HG03354 (cell line): ENCODE measurements at regions not wholly inside any gene's neighbourhood (a gene's known extent, or its start where the extent isn't known, plus 50 kb on each side); places are given as distances from the start of the nearest gene placed in this dataset.

Experiments used
- ATAC-seq: cut with Tn5 transposase; IDR thresholded peaks from one replicate; pipeline ENCODE4 v1.9.1; 2021; ENCODE audit warnings: mild to moderate bottlenecking; ENCODE audit not compliant: unreplicated experiment, poor library complexity, severe bottlenecking

DNA sequence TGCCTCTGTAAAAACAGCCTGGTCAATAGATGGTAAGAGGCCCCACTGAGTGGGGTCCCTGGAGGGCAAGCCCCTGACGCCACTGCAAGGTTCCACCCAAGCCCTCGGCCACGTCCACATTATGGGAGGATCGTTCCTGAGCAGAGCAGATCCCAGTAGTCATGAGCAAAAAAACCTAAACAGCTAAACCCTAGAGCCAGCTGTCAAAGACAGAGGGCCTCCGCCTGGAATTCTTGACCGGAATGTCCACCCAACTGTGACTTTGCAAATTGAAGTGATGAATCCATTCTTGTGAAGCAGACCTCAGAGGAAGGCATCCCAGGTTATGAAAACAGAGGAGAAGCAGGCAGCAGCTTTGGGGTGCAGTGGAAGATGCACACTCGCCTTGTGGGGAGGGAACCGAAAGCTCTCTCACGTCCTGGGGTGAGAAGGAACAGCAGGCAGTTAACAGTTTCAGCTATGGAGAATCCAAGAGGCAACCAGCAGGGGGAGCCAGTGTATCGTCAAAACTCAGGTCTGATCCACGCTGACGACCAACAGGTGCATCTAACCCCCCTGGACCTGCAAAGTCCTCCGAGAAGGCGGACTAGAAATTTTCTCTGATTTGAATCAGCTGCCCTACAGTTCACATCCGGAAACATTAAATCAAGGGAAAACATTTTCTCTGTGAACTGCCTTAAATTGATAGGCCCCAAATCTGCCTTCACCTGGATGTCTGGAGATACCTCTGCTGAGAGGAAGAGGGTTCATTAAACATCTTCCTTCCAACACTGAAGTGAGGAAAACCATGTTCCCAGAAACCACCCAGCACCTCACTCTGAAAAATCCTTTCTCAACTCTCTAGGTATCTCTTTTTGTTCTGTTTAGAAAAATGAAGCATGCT, 139.1 kb upstream of the PFKP start:
- peak; percentile 97 for ATAC-seq

- ATAC-seq = no peak
Observed at GRCh38 chr10:2926918-2927660, 140.3 kb upstream of the PFKP start.

DNA sequence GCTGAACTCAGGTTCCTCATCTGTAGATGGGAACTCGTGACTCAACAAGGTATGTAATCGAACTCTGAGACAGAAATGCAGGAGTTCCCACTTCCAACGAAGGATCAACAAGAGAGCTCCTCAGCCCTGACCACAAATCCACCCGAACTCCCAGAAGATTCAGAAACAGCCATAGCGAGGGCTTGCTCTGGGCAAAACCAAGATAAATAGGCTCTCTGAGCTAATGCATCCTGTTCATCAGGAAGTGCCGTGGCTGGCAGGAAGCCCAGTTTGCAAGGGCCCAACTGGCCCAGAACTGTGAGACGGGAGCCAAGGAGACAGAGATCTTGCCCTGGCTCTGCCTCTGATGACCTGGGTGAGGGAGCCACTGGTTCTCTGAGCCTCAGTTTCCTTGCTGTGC, 141.7 kb upstream of the PFKP start:
- ATAC-seq = no peak

GRCh38 chr10:2924431-2924830, 142.9 kb upstream of the PFKP start:
- no peak for ATAC-seq

- no peak for ATAC-seq
Observed at GRCh38 chr10:2921956-2922680, 145.2 kb upstream of the PFKP start.

- no peak for ATAC-seq
Observed at GRCh38 chr10:2920637-2921036, 146.7 kb upstream of the PFKP start.

DNA sequence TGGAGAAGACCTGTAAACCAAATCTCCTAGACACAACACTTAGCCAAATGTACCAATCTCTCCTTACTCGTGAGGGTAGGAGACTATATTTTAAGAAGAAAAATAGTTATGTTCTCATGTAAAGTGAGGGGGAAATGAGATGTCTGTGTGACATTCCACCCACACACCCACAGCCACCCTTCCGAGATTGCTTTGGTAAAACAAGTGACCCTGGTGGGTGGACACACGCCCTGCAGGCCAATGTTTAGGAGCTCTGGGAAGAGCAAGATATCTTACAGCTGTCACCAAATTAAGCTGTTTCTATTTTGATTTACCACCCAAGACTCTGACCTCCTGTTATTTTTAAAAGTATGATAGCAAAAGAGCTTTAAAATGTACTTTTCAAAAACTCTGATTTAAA, 147.2 kb upstream of the PFKP start:
- ATAC-seq = no peak

GRCh38 chr10:2919016-2919415, 148.3 kb upstream of the PFKP start:
- no peak for ATAC-seq

- ATAC-seq = no peak
Observed at GRCh38 chr10:2918489-2918888, 148.9 kb upstream of the PFKP start.

DNA sequence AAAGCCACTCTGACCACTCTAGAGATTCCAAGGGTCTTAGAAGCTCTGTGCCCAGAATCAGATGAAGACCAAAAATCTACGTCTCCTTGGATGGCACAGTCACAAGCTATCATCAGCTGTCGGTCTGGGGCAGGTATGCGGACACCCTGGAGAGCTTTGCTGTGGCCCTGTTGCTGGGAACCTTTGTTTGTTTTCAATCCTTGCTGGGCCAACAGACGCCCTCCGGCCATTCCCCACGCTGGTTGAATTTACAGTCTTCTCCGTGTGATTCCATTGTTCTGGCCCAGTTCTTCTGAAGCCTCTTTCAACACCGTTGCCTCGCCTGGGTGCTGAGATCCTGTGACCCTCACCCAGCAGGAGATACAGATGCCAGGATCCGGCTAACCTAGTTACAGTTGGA, 149.4 kb upstream of the PFKP start:
- ATAC-seq = no peak

GRCh38 chr10:2915412-2915811, 151.9 kb upstream of the PFKP start:
- no peak for ATAC-seq

GRCh38 chr10:2914741-2915140, 152.6 kb upstream of the PFKP start:
- ATAC-seq = no peak

DNA sequence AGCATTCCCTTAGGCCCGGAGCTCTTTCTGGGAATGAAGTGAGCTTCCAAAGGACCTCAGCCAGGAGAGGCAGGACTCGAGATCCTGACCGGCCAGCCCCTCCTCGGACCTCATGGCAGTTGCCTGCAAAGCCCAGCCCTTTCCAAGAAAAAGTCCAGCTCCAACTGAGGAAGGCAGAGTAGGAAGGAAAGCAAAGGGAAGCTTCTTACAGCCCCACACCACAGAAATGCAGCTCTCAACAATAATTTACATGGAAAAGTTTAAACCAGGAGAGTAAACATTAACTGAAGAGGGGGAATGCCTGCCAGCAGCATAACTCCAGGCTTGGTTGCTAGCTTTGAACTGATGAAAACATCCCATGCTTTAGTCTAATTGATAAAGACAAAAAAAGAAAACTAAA, 153.9 kb upstream of the PFKP start:
- no peak for ATAC-seq

DNA sequence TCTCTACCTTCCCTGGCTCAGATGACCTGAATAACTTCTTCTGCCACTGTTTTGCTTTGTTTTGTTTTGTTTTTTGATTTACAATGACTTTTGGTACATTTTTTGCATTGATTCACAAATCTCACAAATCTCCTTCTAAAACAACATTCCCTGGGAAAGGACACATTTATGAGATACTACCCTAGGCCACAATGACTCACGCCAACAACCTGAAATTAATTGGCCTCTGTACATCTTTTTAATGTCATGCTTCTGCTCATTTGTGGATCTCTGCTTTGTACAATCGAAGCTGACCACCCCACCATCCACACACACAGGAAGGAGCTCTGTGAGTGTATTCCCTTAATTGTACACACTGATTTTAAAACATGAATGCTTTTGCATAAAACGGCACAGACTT, 156.7 kb upstream of the PFKP start:
- no peak for ATAC-seq

DNA sequence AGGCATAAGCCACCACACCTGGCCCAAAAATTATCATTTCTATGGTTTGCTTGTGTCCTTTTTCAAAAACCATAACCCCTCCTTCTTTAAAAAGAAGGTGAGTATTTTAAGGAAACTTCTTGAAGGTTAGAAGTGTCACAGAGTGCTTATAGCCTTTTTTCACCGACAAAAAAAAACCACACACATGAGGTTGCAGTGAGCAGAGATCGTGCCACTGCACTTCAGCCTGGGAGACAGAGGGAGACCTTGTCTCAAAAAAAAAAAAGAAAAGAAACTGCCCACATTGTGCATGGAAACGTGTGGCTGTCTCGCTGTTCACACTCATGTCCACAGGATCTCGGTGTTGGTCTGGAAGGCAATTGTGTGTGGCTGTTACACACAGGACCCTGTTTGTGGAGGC, 157.4 kb upstream of the PFKP start:
- ATAC-seq = no peak

DNA sequence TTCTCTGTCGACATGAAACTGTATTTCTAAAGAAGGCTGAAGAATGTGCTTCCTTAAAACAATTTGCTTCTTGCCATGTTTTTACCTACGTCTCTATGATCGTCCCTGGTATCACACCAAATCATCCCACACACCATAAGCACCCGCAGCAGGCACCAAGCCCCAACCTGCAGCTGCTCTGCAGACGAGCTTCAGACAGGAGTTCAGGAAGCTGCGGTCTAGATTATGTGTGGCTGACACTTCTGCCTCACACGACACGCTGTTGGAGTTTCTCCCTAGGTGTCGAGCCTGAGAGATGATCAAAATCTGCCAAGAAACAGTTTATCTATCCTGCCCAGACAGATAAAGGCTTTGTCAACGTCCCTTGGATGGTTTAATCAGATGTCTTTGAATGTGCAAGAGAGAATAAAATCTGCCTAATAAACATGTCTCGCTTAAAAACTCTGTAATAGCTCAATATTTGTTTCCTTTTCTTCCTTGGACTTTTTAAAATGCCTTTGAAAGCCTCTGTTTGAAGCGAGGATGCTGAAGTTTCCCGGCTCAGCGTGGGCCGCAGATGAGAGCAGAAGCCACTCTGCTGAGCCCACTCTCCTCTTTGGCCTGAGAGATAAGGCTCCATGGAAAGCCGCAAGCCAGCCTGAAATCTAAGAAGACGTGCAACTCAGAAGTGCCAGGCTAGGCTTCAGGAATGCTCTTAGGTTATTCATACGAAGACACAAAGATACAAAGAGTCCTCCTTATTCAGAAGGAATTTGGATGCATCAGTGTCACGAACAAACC, 158.3 kb upstream of the PFKP start:
- no peak for ATAC-seq

GRCh38 chr10:2906974-2907373, 160.4 kb upstream of the PFKP start:
- ATAC-seq = no peak

- ATAC-seq = no peak
Observed at GRCh38 chr10:2905851-2906250, 161.5 kb upstream of the PFKP start.

GRCh38 chr10:2900530-2900929, 166.8 kb upstream of the PFKP start:
- no peak for ATAC-seq
